Right atrium auricular region (tissue), 2 donors: ENCODE measurements at regions not wholly inside any gene's neighbourhood (a gene's known extent, or its start where the extent isn't known, plus 50 kb on each side); places are given as distances from the start of the nearest gene placed in this dataset.

Experiments
- DNase-seq: peaks from one replicate; pipeline ENCODE4 v3.0.0-alpha.2; 2019; ENCODE audit warnings: low spot score
- H3K27ac ChIP-seq, 2 donors: fragments of 200-600 bp; sonication (generic); 1 replicate in 1 of 2; 2 replicates in 1 of 2; pipeline ENCODE4 v1.5.1; 2016 to 2019
- H3K27me3 ChIP-seq, 2 donors: fragments of 200-600 bp; sonication (generic); one replicate each; pipeline versions ENCODE4 v1.5.1 to v1.6.0; 2017 to 2019
- H3K36me3 ChIP-seq: fragments of 200-600 bp; sonication (generic); one replicate; pipeline ENCODE4 v1.5.1; 2016
- H3K4me1 ChIP-seq, 2 donors: fragments of 200-600 bp; sonication (generic); one replicate each; pipeline versions ENCODE4 v1.5.1 to v1.6.0; 2017 to 2019
- H3K4me3 ChIP-seq, 2 donors: fragments of 200-600 bp; sonication (generic); 1 replicate in 1 of 2; 2 replicates in 1 of 2; pipeline ENCODE4 v1.5.1; 2017 to 2019; ENCODE audit warnings: mild to moderate bottlenecking in 1 of 2, moderate library complexity in 1 of 2
- H3K9me3 ChIP-seq, 2 donors: fragments of 200-600 bp; sonication (generic); one replicate each; pipeline ENCODE4 v1.5.1; 2019
- TF ChIP-seq, protein P1 (sequence below), 2 donors: fragments of 200-600 bp; sonication (generic); IDR thresholded peaks; one replicate each; pipeline ENCODE4 v1.5.1; 2019; ENCODE audit warnings: antibody characterized with exemption in 2 of 2

DNA sequence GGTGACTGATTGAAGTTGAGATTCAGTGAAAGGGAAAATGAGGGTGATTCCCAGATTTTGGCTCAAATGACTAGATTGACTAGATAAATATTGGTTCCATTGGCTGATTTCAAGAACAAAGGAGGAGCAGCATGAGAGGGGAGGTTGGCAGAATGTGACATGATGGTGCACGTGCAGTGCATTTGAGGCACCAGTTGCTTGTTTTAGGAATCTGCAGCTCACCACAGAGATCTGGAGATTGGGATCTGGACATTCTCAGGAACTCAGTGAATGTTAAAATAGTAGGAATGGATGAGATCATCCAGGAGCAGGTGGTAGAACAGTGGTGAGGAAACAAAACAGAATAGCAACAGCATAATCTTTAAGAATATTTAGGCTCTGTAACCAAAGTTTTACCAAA is 496.3 kb downstream of the DHX35 start:
- no peaks in the 10 kb centered on the region for H3K36me3 ChIP-seq
- no peaks in the 10 kb centered on the region for H3K9me3 ChIP-seq
- no peak overlapping the region for H3K4me3 ChIP-seq
- H3K27ac ChIP-seq: no peak overlapping the region
- TF ChIP-seq, protein P1, sequence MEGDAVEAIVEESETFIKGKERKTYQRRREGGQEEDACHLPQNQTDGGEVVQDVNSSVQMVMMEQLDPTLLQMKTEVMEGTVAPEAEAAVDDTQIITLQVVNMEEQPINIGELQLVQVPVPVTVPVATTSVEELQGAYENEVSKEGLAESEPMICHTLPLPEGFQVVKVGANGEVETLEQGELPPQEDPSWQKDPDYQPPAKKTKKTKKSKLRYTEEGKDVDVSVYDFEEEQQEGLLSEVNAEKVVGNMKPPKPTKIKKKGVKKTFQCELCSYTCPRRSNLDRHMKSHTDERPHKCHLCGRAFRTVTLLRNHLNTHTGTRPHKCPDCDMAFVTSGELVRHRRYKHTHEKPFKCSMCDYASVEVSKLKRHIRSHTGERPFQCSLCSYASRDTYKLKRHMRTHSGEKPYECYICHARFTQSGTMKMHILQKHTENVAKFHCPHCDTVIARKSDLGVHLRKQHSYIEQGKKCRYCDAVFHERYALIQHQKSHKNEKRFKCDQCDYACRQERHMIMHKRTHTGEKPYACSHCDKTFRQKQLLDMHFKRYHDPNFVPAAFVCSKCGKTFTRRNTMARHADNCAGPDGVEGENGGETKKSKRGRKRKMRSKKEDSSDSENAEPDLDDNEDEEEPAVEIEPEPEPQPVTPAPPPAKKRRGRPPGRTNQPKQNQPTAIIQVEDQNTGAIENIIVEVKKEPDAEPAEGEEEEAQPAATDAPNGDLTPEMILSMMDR (IDR thresholded peaks at IDR 0.05): no peak
- DNase-seq: no peak
- no peaks in the 10 kb centered on the region for H3K27me3 ChIP-seq
- H3K4me1 ChIP-seq: no peaks in the 10 kb centered on the region

DNA sequence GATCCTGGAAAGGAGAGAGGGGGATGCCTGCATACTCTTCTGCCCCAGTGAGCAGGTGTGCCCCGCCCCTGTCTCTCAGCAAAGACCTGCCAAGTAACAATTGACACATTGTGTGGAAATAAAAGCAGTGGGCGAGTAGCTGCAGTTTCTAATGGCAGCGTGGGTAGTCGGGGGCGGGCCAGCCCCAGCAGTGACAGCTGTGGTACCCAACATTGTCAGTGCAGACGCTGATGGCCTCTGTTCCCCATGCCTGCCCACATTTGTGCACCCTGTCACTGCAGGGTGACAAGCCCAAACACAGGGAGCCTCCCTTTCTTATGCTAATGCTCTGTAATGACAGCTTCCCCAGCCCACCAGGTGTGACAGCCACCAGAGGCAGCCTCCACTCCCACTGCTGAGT is 491.7 kb downstream of the DHX35 start:
- Histone ChIP-seq H3K4me1 (no peaks in the 10 kb centered on the region), H3K36me3 (no peaks in the 10 kb centered on the region), H3K4me3 (no peak overlapping the region), H3K27me3 (no peaks in the 10 kb centered on the region), H3K27ac (no peak overlapping the region), H3K9me3 (no peaks in the 10 kb centered on the region)
- DNase-seq: no peak
- TF ChIP-seq, protein P1 (IDR thresholded peaks at IDR 0.05): no peak

DNA sequence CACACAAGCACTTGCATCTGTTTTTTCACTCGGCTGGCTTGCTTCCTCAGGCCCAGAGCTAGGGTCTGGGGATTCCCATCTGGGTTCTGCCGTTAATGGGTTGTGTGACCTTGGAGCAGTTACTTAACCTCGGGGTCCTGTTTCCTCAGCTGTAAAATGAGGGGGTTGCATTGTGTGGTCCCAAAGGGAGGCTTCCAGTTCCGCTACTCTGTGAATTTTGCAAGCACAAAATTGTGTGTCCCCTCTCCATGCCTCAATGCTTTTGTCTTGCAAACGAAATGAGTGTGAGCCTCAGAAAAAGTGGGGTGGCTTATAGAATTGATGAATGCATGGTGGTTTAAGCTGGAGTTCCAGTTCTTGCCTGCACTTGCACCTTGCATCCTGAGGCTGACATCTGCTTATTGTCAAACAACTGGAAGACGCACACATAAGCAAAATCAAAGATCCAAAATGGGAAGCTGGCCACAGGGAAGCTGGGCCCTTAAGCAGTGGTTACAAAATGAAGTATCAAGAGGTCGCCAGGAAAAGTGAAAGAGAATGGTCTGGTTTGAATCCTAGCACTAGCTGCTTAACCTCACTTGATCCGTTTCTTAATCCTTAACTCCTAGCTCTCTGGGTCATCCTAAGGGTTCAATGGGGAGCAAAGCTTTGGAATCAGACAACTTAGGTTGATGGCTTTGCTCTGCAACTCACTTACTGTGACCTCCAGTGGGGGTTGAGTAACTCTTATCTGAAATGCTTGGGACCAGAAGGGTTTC is 490.6 kb downstream of the DHX35 start:
- no peak for DNase-seq

DNA sequence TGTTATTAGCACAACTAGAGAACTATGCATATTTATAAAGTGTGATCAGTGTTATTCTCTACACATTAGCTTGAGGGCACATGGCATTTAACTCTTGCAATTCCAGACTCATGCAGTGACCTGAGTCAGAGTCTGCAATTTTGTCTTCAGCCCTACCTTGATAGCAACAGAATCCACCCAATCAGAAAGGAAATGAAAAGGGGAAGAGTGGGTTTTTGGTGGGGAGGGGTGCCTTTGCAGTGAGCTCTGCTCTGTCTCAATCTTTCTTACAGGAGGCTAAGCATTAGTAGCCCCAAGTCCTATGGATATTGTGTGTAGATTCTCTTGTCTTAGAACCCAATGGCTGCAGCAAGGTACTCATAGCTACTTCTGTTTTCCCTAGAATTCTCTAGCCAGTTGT is 489.2 kb downstream of the DHX35 start:
- Histone ChIP-seq H3K4me1 (no peaks in the 10 kb centered on the region), H3K36me3 (no peaks in the 10 kb centered on the region), H3K27ac (no peak overlapping the region), H3K9me3 (no peaks in the 10 kb centered on the region), H3K27me3 (no peaks in the 10 kb centered on the region), H3K4me3 (no peak overlapping the region)
- DNase-seq: no peak
- TF ChIP-seq, protein P1 (IDR thresholded peaks at IDR 0.05): no peak

More for the DNA sequence above, 490.6 kb downstream of the DHX35 start:
- Histone ChIP-seq H3K9me3 (no peaks in the 10 kb centered on the region), H3K36me3 (no peaks in the 10 kb centered on the region), H3K27me3 (no peaks in the 10 kb centered on the region), H3K27ac (no peak overlapping the region), H3K4me1 (no peaks in the 10 kb centered on the region), H3K4me3 (no peak overlapping the region)
- TF ChIP-seq, protein P1 (IDR thresholded peaks at IDR 0.05): no peak

DNA sequence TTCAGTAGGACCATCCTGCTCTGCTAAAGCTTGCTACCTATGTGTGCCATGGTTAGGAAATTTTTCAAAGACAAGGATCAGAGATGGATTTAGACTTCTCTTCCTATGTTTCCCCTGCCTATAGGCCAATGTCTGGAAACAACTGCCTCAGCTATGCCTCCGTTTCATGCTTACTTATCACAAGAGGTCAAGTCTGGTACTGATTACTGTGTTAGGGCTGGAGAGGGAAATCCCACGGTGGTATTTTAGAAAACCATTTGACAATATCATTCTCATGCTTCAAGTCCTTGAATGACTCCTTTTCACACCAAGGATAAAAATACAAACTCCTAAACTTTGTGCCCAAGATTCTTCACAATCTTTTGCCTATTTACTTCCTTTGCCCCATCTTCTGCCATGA is 484.3 kb downstream of the DHX35 start:
- Histone ChIP-seq H3K36me3 (no peaks in the 10 kb centered on the region), H3K9me3 (no peaks in the 10 kb centered on the region), H3K27ac (no peak overlapping the region), H3K4me1 (no peaks in the 10 kb centered on the region), H3K27me3 (no peaks in the 10 kb centered on the region), H3K4me3 (no peak overlapping the region)
- TF ChIP-seq, protein P1 (IDR thresholded peaks at IDR 0.05): no peak
- DNase-seq: no peak

DNA sequence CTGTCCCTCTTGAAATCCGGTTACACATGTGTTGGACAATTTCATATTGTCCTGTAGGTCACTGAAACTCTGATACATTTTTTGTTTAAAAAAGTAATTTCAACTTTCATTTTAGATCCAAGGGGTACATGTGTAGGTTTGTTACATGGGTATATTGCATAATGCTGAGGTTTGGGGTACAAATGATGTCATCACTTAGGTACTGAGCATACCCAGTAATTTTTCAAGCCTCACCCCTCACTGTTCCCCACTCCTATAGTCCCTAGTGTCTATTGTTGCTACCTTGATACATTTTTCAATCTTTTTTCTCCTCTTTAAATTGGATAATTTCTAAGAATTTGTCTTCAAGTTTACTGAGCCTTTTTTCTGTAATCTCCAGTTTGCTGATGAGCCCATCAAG is 483.0 kb downstream of the DHX35 start:
- TF ChIP-seq, protein P1 (IDR thresholded peaks at IDR 0.05): no peak
- no peak overlapping the region for H3K4me3 ChIP-seq
- H3K27me3 ChIP-seq: no peaks in the 10 kb centered on the region
- no peaks in the 10 kb centered on the region for H3K4me1 ChIP-seq
- no peaks in the 10 kb centered on the region for H3K36me3 ChIP-seq
- no peaks in the 10 kb centered on the region for H3K9me3 ChIP-seq
- DNase-seq: no peak
- H3K27ac ChIP-seq: no peak overlapping the region
